AG04450 (cell line): ENCODE measurements at regions not wholly inside any gene's neighbourhood (a gene's known extent, or its start where the extent isn't known, plus 50 kb on each side); places are given as distances from the start of the nearest gene placed in this dataset.

ENCODE experiments used
- CTCF ChIA-PET: fragments of 300-600, 350-600 bp; formaldehyde crosslinking; extraction: SDS; loops from one replicate; lab custom pipeline; 2022; ENCODE audit warnings: antibody characterized with exemption, inconsistent platforms; lab: Charles Lee
- POLR2A ChIA-PET: fragments of 350-600 bp; formaldehyde crosslinking; extraction: SDS; loops from one replicate; lab custom pipeline; 2021; ENCODE audit warnings: antibody characterized with exemption, inconsistent platforms; lab: Yijun Ruan, JAX
- DNase-seq: peaks from one replicate; pipeline ENCODE4 v3.0.0-alpha.2; 2011; ENCODE audit warnings: low read depth, low spot score
- H3K27ac ChIP-seq: one replicate; pipeline ENCODE4 v1.5.1; 2012; ENCODE audit warnings: low read depth, low read length, control low read depth
- H3K27me3 ChIP-seq: one replicate; pipeline ENCODE4 v1.6.0; 2012; ENCODE audit warnings: low read length; ENCODE audit not compliant: control insufficient read depth, insufficient read depth
- H3K4me3 ChIP-seq: 2 replicates; pipeline ENCODE4 v1.5.1; 2011; ENCODE audit warnings: mild to moderate bottlenecking, low read depth, low read length, control low read depth
- H3K9me3 ChIP-seq: 2 replicates; pipeline ENCODE4 v1.5.1; 2012; ENCODE audit warnings: low read length; ENCODE audit not compliant: control insufficient read depth, insufficient read depth
- TF ChIP-seq, protein P1 (sequence below): IDR thresholded peaks from 2 replicates; pipeline ENCODE4 v1.5.1; 2011; ENCODE audit warnings: low read depth, low read length, control low read depth, inconsistent platforms

DNA sequence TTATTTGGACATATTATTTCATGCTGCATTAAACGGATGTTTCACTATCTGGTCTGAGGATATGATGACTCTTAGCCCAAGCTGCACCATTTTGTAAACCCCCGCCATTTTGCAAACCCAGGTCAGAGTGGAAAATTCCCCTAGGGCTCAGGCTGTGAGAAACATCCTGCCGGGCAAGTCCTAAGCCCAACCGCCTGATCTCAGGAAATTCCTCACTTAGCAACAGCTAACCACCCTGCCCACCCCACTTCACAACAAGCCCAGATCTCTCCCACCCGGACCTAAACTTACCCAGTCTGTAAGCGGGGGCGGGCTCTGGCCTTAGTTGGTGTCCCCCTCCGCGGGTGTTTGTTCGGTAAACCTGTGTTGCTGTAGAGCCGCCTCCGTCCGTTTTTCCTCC is 2747.1 kb downstream of the PCDH7 start:
- TF ChIP-seq, protein P1, sequence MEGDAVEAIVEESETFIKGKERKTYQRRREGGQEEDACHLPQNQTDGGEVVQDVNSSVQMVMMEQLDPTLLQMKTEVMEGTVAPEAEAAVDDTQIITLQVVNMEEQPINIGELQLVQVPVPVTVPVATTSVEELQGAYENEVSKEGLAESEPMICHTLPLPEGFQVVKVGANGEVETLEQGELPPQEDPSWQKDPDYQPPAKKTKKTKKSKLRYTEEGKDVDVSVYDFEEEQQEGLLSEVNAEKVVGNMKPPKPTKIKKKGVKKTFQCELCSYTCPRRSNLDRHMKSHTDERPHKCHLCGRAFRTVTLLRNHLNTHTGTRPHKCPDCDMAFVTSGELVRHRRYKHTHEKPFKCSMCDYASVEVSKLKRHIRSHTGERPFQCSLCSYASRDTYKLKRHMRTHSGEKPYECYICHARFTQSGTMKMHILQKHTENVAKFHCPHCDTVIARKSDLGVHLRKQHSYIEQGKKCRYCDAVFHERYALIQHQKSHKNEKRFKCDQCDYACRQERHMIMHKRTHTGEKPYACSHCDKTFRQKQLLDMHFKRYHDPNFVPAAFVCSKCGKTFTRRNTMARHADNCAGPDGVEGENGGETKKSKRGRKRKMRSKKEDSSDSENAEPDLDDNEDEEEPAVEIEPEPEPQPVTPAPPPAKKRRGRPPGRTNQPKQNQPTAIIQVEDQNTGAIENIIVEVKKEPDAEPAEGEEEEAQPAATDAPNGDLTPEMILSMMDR = no peak
- DNase-seq = no peak
- Histone ChIP-seq H3K27me3 (no peaks in the 10 kb centered on the region), H3K4me3 (no peak overlapping the region), H3K27ac (no peak overlapping the region), H3K9me3 (no peaks in the 10 kb centered on the region)
- ChIA-PET CTCF (no interaction called here), POLR2A (no interaction called here)

DNA sequence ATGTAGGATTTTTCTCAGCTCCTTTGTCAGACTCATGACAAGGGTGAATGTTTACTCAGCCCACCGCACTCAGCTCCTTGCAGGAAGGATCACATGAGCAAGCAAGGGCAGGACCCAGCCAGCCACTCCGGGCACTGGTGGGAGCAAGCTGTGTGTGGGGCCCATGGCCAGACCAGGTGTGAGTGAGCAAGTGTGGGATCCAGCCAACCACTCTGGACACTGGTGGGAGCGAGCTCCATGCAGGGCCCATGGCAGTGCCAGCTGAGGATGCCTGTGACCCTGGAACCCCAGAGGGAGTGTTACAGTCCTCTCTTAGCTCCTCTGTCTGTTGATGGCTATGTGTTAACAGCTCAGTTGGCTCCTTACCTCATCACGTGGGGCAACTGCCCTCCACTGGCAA is 2750.6 kb downstream of the PCDH7 start:
- Histone ChIP-seq H3K4me3 (no peak overlapping the region), H3K27ac (no peak overlapping the region), H3K9me3 (no peaks in the 10 kb centered on the region), H3K27me3 (no peaks in the 10 kb centered on the region)
- no peak for DNase-seq
- POLR2A ChIA-PET = no interaction called here
- TF ChIP-seq, protein P1 = no peak
- CTCF ChIA-PET = no interaction called here

DNA sequence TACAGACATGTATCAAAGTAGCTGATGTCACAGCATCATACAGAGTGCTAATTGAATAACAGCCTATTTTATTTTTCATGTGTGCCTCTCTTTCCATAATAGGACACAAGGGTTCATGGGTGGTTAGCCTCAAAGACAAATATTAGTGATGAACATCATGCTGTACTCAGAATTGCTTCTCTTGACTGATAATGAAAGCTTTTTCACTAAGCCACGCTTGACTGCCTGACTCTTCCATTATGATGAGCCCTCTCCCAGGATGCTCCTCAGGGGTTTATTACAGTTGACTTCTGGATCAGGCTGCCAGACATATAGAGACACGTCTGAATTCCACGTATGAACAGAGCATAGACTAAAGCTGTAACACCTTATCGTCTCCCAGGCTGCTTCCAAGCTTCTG is 2757.5 kb downstream of the PCDH7 start:
- Histone ChIP-seq H3K27ac (no peak overlapping the region), H3K27me3 (no peaks in the 10 kb centered on the region), H3K9me3 (no peaks in the 10 kb centered on the region), H3K4me3 (no peak overlapping the region)
- TF ChIP-seq, protein P1 = no peak
- ChIA-PET CTCF (interaction anchor here (0.5 kb wide), 1 partner anchor 1079 kb away, joined by 3 read pairs; no protein-coding TSS in a partner anchor), POLR2A (no interaction called here)
- DNase-seq = no peak

DNA sequence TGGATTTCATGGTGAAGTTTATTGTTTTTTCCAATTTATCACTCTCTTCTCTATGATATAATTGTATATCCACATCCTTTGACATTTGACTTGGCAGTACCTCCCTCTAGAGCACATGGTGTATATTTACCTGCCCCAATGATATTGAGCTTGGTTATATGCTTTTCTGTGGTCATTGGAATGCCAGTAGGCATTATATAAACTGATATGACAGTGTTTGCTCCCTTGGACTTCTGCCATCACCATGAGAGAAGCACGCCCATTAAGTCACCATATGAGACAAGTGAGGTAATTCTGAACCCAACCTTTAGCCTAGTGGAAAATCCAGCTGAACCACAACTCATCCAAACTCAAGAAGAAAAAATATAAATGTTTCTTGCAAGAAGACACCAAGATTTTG is 2761.5 kb downstream of the ARAP2 start:
- Histone ChIP-seq H3K4me3 (no peak overlapping the region), H3K27me3 (no peaks in the 10 kb centered on the region), H3K9me3 (no peaks in the 10 kb centered on the region), H3K27ac (no peak overlapping the region)
- ChIA-PET POLR2A (no interaction called here), CTCF (interaction anchor here (0.6 kb wide), 1 partner anchor 680 kb away, joined by 3 read pairs; no protein-coding TSS in a partner anchor)
- DNase-seq = no peak
- TF ChIP-seq, protein P1 = no peak

DNA sequence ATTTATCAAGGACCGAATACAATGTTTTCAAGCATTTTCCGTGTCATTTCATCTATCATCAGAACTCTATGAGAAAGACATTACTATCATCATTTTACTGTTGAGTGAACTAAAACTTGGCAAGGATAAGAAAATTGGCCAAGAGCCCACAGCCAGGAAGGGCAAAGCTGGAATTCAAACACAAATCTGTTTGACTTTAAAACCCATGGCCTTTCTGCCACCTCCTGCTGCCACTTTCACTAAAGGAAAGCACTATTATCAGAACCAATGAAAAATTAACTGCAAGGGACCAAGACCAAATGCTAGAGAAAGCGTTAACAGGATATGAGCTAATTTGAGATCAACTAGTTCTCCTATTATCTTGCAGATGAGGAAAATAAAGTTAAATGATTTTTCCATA is 2759.2 kb downstream of the ARAP2 start:
- TF ChIP-seq, protein P1 = no peak
- DNase-seq = no peak
- no peaks in the 10 kb centered on the region for H3K27me3 ChIP-seq
- POLR2A ChIA-PET = no interaction called here
- no peaks in the 10 kb centered on the region for H3K9me3 ChIP-seq
- no peak overlapping the region for H3K4me3 ChIP-seq
- no peak overlapping the region for H3K27ac ChIP-seq
- CTCF ChIA-PET = no interaction called here
